Epithelial cell of proximal tubule (primary cell): ENCODE measurements at regions not wholly inside any gene's neighbourhood (a gene's known extent, or its start where the extent isn't known, plus 50 kb on each side); places are given as distances from the start of the nearest gene placed in this dataset.

Experiments used
- DNase-seq: peaks from one replicate; pipeline ENCODE4 v3.0.0-alpha.2; 2011; ENCODE audit warnings: low read depth
- H3K4me3 ChIP-seq: 2 replicates; pipeline ENCODE4 v1.5.1; 2011; ENCODE audit warnings: low read depth, mild to moderate bottlenecking, low read length
- TF ChIP-seq, protein P1 (sequence below): conservative IDR thresholded peaks from 2 replicates; pipeline ENCODE4 v1.5.1; 2012; ENCODE audit warnings: low read depth, mild to moderate bottlenecking, low read length

DNA sequence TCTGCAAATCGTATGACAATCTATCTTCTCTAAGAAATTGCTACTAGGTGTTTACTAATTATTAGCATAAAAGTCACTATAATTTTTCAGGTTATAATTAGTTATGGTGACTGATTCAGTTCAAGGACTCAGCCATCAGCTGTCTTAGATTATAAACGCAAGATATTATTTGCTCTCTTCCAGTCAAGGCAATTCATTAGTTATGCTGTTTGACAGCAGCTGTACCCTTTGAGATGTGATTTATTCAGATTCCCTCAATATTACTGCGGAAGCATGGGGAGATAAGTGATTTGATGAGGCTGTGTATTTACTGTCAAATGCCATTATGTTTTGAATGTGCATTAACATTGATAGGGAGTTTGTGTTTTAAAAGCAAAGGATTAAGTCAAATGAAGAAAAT lies 558.9 kb upstream of the FSIP2 start:
- no peak for DNase-seq
- TF ChIP-seq, protein P1, sequence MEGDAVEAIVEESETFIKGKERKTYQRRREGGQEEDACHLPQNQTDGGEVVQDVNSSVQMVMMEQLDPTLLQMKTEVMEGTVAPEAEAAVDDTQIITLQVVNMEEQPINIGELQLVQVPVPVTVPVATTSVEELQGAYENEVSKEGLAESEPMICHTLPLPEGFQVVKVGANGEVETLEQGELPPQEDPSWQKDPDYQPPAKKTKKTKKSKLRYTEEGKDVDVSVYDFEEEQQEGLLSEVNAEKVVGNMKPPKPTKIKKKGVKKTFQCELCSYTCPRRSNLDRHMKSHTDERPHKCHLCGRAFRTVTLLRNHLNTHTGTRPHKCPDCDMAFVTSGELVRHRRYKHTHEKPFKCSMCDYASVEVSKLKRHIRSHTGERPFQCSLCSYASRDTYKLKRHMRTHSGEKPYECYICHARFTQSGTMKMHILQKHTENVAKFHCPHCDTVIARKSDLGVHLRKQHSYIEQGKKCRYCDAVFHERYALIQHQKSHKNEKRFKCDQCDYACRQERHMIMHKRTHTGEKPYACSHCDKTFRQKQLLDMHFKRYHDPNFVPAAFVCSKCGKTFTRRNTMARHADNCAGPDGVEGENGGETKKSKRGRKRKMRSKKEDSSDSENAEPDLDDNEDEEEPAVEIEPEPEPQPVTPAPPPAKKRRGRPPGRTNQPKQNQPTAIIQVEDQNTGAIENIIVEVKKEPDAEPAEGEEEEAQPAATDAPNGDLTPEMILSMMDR, result no peak
- H3K4me3 ChIP-seq, result no peak overlapping the region

DNA sequence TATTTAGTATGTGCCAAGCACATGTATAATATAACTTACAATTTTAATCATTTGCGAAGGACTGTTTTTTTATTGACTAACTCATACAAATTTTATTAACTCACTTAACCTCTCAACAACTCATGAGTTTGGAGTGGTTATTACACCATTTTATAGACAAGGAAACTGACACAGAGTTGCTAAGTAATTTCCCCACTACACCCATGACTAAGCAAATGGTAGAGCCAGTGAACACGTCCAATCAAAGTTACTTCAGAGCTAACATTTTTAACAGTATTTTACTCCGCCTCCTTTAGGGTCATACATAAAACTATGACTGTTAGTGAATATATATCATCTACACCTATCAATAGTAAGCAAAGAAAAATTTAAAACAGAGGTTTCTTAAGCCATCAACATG lies 556.7 kb upstream of the FSIP2 start:
- no peak for DNase-seq
- TF ChIP-seq, protein P1, result no peak
- H3K4me3 ChIP-seq, result no peak overlapping the region

DNA sequence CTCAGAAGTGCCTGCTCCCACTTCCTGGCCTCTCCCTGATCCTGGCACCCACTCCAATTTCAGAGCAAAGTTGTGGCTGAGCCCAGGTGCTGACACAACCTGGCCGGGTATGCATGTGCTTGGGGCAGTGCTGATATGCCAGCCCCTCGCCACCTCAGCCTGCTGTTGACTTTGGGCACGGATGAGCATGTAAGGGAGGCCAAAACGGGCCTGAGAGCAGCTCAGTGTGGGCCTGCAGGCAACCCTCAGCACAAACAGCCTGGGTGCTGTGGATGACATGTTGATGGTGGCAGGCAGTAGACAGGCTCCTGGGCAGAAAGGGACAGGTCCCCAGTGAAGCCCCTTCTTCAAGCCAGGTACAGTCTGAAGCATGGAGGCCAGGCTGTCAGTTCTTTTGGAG lies 553.6 kb upstream of the FSIP2 start:
- TF ChIP-seq, protein P1, result no peak
- no peak overlapping the region for H3K4me3 ChIP-seq
- no peak for DNase-seq

DNA sequence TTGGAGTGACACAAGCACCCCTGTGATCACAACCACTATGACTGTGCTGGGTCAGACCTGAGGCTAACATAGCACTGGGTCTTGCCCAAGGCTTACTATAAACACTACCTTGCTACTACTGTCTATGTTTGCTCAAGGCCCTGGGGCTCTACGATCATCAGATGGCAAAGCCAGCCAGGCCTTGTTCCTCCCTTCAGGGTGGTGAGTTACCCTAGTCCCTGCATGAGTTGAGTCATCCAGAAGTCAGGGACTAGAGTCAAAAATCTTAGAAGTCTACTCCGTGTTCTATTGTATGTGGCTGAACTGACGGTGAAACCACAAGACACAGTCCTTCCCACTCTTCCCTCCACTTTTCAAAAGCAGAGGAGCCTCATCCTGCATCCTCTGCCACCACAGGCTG lies 551.2 kb upstream of the FSIP2 start:
- DNase-seq, result no peak
- TF ChIP-seq, protein P1, result no peak
- H3K4me3 ChIP-seq, result no peak overlapping the region

DNA sequence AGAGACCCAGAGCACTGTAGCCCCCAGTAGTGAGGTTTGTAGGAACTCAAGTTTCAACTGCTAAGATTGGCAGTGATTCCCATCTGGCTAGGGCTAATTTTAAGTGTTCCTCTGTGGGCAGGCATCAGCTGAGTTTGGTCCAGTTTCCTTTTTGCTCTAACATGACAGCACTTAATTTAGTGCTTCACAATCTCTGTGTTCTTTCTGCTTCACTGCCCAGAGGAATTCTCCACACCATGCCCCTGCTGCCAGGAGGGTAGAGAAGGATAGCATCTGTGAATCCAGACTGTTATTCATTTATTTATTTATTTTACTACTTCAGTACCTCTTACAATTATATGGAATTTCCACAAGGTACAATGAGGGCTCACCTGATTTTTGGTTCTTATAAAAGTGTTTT lies 549.9 kb upstream of the FSIP2 start:
- TF ChIP-seq, protein P1, result no peak
- peak; percentile 33 for DNase-seq
- H3K4me3 ChIP-seq, result no peak overlapping the region

DNA sequence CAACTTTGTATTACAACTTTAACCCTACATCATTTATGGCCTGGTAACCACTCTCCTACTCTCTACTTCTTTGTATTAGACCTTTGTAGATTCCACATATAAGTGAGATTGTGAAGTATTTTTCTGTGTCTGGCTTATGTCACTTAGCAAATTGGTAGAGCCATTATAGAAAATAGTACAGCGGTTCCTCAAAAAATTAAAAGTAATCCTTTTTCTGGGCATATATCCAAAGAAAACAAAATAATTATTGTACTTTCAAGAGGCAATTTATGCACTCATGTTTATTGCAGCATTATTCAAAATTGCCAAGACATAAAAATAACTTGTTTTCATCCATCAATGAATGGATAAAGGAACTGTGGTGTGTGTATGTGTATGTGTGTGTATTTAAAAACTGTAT lies 537.5 kb upstream of the FSIP2 start:
- H3K4me3 ChIP-seq, result no peak overlapping the region
- no peak for DNase-seq
- TF ChIP-seq, protein P1, result no peak

DNA sequence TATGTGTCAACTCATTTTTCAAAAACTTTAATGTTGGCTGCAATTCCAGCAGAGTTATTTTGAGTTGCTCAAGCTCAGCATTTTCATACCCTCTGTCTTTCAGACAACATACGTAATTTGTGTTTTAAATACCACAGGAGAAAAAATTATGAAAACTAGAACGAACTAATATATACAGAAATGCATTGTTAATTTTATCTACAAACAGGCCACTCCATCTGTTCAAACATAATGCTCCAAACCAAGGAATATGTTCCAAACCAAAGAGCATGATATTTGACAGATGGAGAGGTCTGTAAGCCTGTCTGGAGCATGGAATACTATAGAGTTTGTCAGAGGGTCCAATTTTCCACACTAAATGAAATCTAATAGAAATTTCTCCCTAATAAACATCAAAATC lies 536.2 kb upstream of the FSIP2 start:
- H3K4me3 ChIP-seq, result no peak overlapping the region
- TF ChIP-seq, protein P1, result no peak
- DNase-seq, result no peak
